ENCODE measurements at regions not wholly inside any gene's neighbourhood (a gene's known extent, or its start where the extent isn't known, plus 50 kb on each side); places are given as distances from the start of the nearest gene placed in this dataset.
A peak's percentile ranks its signal among the peaks of the same experiment; 100 is the strongest.

- DNase-seq (ENCODE audit: low spot score) = no peak
Measured at GRCh38 chr1:198040880-198041279, 115.9 kb upstream of the NEK7 start.

GRCh38 chr1:198042168-198042567 lies 114.6 kb upstream of the NEK7 start:
- DNase-seq (ENCODE audit: low spot score) = no peak

GRCh38 chr1:198047913-198048312 lies 108.9 kb upstream of the NEK7 start:
- DNase-seq (ENCODE audit: low spot score) = no peak

GRCh38 chr1:198054510-198054909 lies 102.3 kb upstream of the NEK7 start:
- no peak for DNase-seq (ENCODE audit: low spot score)

GRCh38 chr1:198056255-198056654 lies 100.5 kb upstream of the NEK7 start:
- DNase-seq (ENCODE audit: low spot score) = no peak

- DNase-seq (ENCODE audit: low spot score) = no peak
Measured at GRCh38 chr1:198064181-198064580, 92.6 kb upstream of the NEK7 start.

- no peak for DNase-seq (ENCODE audit: low spot score)
Measured at GRCh38 chr1:198068285-198068684, 88.5 kb upstream of the NEK7 start.

- no peak for DNase-seq (ENCODE audit: low spot score)
Measured at GRCh38 chr1:198072177-198072576, 84.6 kb upstream of the NEK7 start.

GRCh38 chr1:198075296-198075695 lies 81.5 kb upstream of the NEK7 start:
- DNase-seq (ENCODE audit: low spot score) = no peak

GRCh38 chr1:198079432-198079951 lies 77.3 kb upstream of the NEK7 start:
- no peak for DNase-seq (ENCODE audit: low spot score)

GRCh38 chr1:198082576-198082975 lies 74.2 kb upstream of the NEK7 start:
- DNase-seq (ENCODE audit: low spot score) = no peak

GRCh38 chr1:198083549-198083948 lies 73.2 kb upstream of the NEK7 start:
- DNase-seq (ENCODE audit: low spot score) = no peak

GRCh38 chr1:198084241-198084908 lies 72.4 kb upstream of the NEK7 start:
- no peak for DNase-seq (ENCODE audit: low spot score)

GRCh38 chr1:198086051-198086745 lies 70.6 kb upstream of the NEK7 start:
- DNase-seq (ENCODE audit: low spot score) = no peak

GRCh38 chr1:198087831-198088230 lies 69.0 kb upstream of the NEK7 start:
- DNase-seq (ENCODE audit: low spot score) = no peak

GRCh38 chr1:198088360-198089071 lies 68.3 kb upstream of the NEK7 start:
- peak; percentile 23 for DNase-seq (ENCODE audit: low spot score)

- no peak for DNase-seq (ENCODE audit: low spot score)
Measured at GRCh38 chr1:198096390-198096789, 60.4 kb upstream of the NEK7 start.

- DNase-seq (ENCODE audit: low spot score) = no peak
Measured at GRCh38 chr1:198099755-198100154, 57.0 kb upstream of the NEK7 start.

- DNase-seq (ENCODE audit: low spot score) = no peak
Measured at GRCh38 chr1:198101716-198102453, 54.9 kb upstream of the NEK7 start.

- no peak for DNase-seq (ENCODE audit: low spot score)
Measured at GRCh38 chr1:198102454-198102827, 54.4 kb upstream of the NEK7 start.

GRCh38 chr1:198105185-198105584 lies 51.6 kb upstream of the NEK7 start:
- DNase-seq (ENCODE audit: low spot score) = no peak

- no peak for DNase-seq (ENCODE audit: low spot score)
Measured at GRCh38 chr1:198106011-198106410, 50.8 kb upstream of the NEK7 start.

Measured in hematopoietic multipotent progenitor cell treated with erythropoietin and hydrocortisone succinate and interleukin-3 and kit ligand, for 17 days (in vitro differentiated cells).